Effector CD4-positive, alpha-beta T cell (primary cell): ENCODE measurements at regions not wholly inside any gene's neighbourhood (a gene's known extent, or its start where the extent isn't known, plus 50 kb on each side); places are given as distances from the start of the nearest gene placed in this dataset.
"Not testable (repeated sequence)": the region's sequence is repeated elsewhere in the genome, so short reads cannot be mapped to it uniquely, and the experiment has no call there.

Experiments
- DNase-seq: peaks from one replicate; pipeline ENCODE4 v3.0.0-alpha.2; 2020

- no peak for DNase-seq
Observed at GRCh38 chr3:87792534-87793336, 266.1 kb downstream of the CGGBP1 start, which contains the start of gene HTR1F. Gene HTR1F, plus strand, starts transcription at chr3:87792706.

- no peak for DNase-seq
Observed at GRCh38 chr3:87792198-87792533, 266.6 kb downstream of the CGGBP1 start.

- no peak for DNase-seq
Observed at GRCh38 chr3:87791248-87792027, 267.4 kb downstream of the CGGBP1 start.

- not testable (repeated sequence) for DNase-seq
Observed at GRCh38 chr3:87789049-87789448, 269.8 kb downstream of the CGGBP1 start.

- no peak for DNase-seq
Observed at GRCh38 chr3:87788516-87788915, 270.3 kb downstream of the CGGBP1 start.

- no peak for DNase-seq
Observed at GRCh38 chr3:87780811-87781210, 278.0 kb downstream of the CGGBP1 start.

GRCh38 chr3:87778876-87779275 lies 279.9 kb downstream of the CGGBP1 start:
- no peak for DNase-seq

GRCh38 chr3:87771337-87772192 lies 287.2 kb downstream of the CGGBP1 start:
- no peak for DNase-seq

- DNase-seq, result no peak
Observed at GRCh38 chr3:87766721-87767120, 292.1 kb downstream of the CGGBP1 start.

GRCh38 chr3:87765256-87765655 lies 293.5 kb downstream of the CGGBP1 start:
- DNase-seq, result no peak

- DNase-seq, result no peak
Observed at GRCh38 chr3:87761795-87762194, 297.0 kb downstream of the CGGBP1 start.

- no peak for DNase-seq
Observed at GRCh38 chr3:87761341-87761740, 297.5 kb downstream of the CGGBP1 start.

- no peak for DNase-seq
Observed at GRCh38 chr3:87756616-87757015, 302.2 kb downstream of the CGGBP1 start.

GRCh38 chr3:87755852-87756251 lies 303.0 kb downstream of the CGGBP1 start:
- DNase-seq, result no peak

GRCh38 chr3:87742250-87742649 lies 316.6 kb downstream of the CGGBP1 start:
- DNase-seq, result no peak

- not testable (repeated sequence) for DNase-seq
Observed at GRCh38 chr3:87740894-87741293, 317.9 kb downstream of the CGGBP1 start.

- DNase-seq, result not testable (repeated sequence)
Observed at GRCh38 chr3:87737817-87738216, 321.0 kb downstream of the CGGBP1 start.

GRCh38 chr3:87733671-87734367 lies 325.0 kb downstream of the CGGBP1 start:
- DNase-seq, result no peak

- DNase-seq, result no peak
Observed at GRCh38 chr3:87732294-87732693, 326.5 kb downstream of the CGGBP1 start.

GRCh38 chr3:87727783-87728182 lies 331.0 kb downstream of the CGGBP1 start:
- DNase-seq, result no peak

- no peak for DNase-seq
Observed at GRCh38 chr3:87719060-87719459, 339.7 kb downstream of the CGGBP1 start.

- DNase-seq, result no peak
Observed at GRCh38 chr3:87710511-87710910, 348.3 kb downstream of the CGGBP1 start.

GRCh38 chr3:87710028-87710427 lies 348.8 kb downstream of the CGGBP1 start:
- DNase-seq, result no peak
